T-helper 2 cell treated with Interferon-gamma antibody and Interleukin-4, amounts not matched to agents 5 μg/mL and 100 μg/mL, for 36 hours (primary cell): ENCODE measurements at regions not wholly inside any gene's neighbourhood (a gene's known extent, or its start where the extent isn't known, plus 50 kb on each side); places are given as distances from the start of the nearest gene placed in this dataset.

Experiments used
- DNase-seq: peaks from one replicate; pipeline ENCODE4 v3.0.0; 2021; ENCODE audit warnings: low spot score
- H3K27ac Mint-ChIP-seq: one replicate; pipeline ENCODE4 v1.8.0; 2021; ENCODE audit warnings: mild to moderate bottlenecking, mixed read lengths
- H3K27me3 Mint-ChIP-seq: one replicate; pipeline ENCODE4 v1.8.0; 2021; ENCODE audit warnings: low read depth, mixed read lengths
- H3K36me3 Mint-ChIP-seq: one replicate; pipeline ENCODE4 v1.8.0; 2021; ENCODE audit warnings: low read depth, mixed read lengths
- H3K4me1 Mint-ChIP-seq: one replicate; pipeline ENCODE4 v1.8.0; 2021; ENCODE audit warnings: low read depth, mixed read lengths
- H3K4me3 Mint-ChIP-seq: one replicate; pipeline ENCODE4 v1.8.0; 2022; ENCODE audit warnings: mild to moderate bottlenecking, moderate library complexity, mixed read lengths
- H3K9me3 Mint-ChIP-seq: one replicate; pipeline ENCODE4 v1.8.0; 2021; ENCODE audit warnings: mixed read lengths

DNA sequence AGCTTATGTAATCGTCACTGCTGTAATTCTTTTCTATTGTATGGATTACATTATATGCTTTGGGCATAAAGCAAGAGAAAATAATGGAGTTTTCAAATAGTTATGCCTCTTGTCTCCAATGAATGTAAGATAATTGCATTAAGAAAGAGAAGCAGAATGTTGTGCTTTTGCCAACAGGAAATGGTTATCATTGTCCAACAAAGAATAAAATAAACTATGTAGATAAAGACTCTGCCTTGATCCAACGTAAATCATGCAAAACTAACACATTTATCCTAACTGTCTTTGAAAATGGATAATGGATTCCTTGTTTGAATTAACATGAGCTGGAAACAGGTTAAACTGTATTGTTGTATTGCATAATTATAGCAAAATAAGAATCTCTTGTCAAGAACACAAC is 1709.0 kb downstream of the PCDH7 start:
- H3K36me3 Mint-ChIP-seq = no peaks in the 10 kb centered on the region
- H3K4me3 Mint-ChIP-seq = no peak overlapping the region
- DNase-seq = no peak
- no peak overlapping the region for H3K27ac Mint-ChIP-seq
- no peaks in the 10 kb centered on the region for H3K4me1 Mint-ChIP-seq
- no peaks in the 10 kb centered on the region for H3K27me3 Mint-ChIP-seq
- peaks cover 50% of the 10 kb centered on the region for H3K9me3 Mint-ChIP-seq

DNA sequence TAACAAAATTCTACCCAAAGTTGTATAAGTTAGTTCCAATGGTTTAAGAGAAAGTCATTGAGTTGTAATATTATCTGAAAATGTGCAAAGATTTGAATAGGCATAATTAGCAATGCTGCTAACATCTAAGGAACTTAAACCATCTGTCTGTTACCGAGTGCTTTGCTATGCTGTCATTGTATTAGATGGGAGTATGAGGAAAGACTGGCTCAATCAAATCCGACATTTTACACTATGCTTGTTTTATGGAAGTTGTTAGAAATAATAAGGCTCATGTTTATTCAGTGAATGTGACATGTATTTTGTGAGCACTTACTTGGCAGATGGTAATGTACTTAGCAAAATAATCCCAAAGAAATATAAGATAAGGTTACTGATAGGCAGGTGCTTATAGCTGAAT is 1715.1 kb downstream of the PCDH7 start:
- H3K4me3 Mint-ChIP-seq = no peak overlapping the region
- H3K36me3 Mint-ChIP-seq = no peaks in the 10 kb centered on the region
- H3K27me3 Mint-ChIP-seq = no peaks in the 10 kb centered on the region
- DNase-seq = no peak
- no peak overlapping the region for H3K27ac Mint-ChIP-seq
- no peaks in the 10 kb centered on the region for H3K4me1 Mint-ChIP-seq
- peaks cover 50% of the 10 kb centered on the region for H3K9me3 Mint-ChIP-seq

DNA sequence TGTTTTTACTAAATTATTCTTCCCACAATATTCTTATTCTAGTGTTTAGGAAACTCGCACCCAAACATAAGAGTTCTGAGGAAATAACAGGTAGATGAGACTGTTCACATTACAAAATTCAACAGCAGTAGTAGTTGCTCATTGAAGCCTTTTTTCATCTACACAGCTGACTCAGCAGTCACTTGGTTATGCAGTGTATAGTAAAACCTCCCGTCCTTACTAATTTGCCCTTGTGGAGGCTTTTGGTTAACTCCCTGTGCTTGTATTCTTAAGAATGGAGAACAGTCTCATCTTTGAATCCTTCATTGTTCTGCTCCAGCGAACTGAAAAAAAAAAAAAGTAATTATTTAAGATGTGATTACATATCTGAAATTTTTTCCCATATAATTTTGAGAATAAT is 1716.6 kb downstream of the PCDH7 start:
- no peaks in the 10 kb centered on the region for H3K27me3 Mint-ChIP-seq
- H3K27ac Mint-ChIP-seq = no peak overlapping the region
- H3K9me3 Mint-ChIP-seq = peaks cover 51% of the 10 kb centered on the region
- no peak overlapping the region for H3K4me3 Mint-ChIP-seq
- H3K36me3 Mint-ChIP-seq = no peaks in the 10 kb centered on the region
- no peak for DNase-seq
- no peaks in the 10 kb centered on the region for H3K4me1 Mint-ChIP-seq

DNA sequence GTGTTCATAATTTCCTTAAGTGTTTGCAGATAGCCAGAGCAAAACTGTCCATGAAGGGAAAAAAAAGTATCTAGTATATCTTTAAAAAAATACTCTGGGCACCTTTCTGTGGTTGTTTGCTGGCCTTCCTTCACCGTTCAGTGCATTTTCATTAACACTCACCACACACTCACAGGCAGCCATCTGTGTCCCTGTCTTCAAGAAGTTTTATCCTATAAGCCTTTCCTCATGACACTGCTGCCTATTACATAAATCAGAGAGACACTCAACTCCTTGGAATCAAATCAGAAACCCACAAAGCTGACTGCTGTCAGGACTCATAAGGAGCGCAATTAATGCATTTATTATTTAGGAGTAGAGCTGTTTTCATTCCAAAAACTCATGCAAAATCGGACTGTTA is 1720.2 kb downstream of the PCDH7 start:
- Mint-ChIP-seq H3K4me3 (no peak overlapping the region), H3K27me3 (no peaks in the 10 kb centered on the region), H3K36me3 (no peaks in the 10 kb centered on the region), H3K4me1 (no peaks in the 10 kb centered on the region), H3K9me3 (peaks cover 27% of the 10 kb centered on the region), H3K27ac (no peak overlapping the region)
- DNase-seq = no peak

DNA sequence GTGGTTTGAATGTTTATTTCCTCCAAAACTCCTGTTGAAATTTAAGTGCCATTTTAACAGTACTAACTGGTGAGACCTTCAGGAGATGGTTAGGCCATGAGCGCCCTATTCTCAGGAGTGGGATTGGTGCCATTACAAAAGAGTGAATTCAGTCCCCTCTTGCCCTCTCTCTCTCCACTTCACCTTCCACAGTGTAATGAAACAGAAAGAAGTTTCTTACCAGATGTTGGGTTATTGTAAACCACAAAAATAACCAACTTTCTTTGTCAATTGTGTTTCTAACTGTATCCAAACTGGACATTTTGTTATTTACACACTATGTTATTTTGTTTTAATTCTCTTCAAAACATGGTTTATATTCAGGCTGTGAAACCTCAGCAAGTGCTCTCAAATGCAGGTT is 1734.3 kb downstream of the PCDH7 start:
- Mint-ChIP-seq H3K27me3 (no peaks in the 10 kb centered on the region), H3K36me3 (no peaks in the 10 kb centered on the region), H3K4me3 (no peak overlapping the region), H3K9me3 (peaks cover 21% of the 10 kb centered on the region), H3K4me1 (no peaks in the 10 kb centered on the region), H3K27ac (no peak overlapping the region)
- no peak for DNase-seq

DNA sequence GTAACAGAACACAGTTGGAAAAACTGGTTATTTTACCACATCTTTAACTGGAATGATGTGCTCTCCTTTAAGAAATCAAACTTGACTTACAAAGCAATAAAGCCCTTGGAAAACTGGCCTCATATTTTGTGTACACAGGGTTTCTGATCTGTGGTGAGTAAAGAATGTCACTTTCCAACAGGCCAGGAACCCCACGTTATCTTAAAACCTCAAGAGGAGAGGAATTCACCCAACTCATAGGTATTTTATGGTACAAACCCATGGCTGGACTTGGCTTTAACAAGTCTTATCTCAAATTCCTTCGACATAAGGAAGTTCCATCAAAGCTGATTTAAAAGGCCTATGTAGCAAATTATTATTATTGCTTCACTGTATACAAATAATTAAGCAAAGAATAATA is 1735.1 kb downstream of the PCDH7 start:
- DNase-seq = no peak
- H3K4me1 Mint-ChIP-seq = no peaks in the 10 kb centered on the region
- no peaks in the 10 kb centered on the region for H3K36me3 Mint-ChIP-seq
- H3K4me3 Mint-ChIP-seq = no peak overlapping the region
- no peaks in the 10 kb centered on the region for H3K27me3 Mint-ChIP-seq
- peaks cover 16% of the 10 kb centered on the region for H3K9me3 Mint-ChIP-seq
- H3K27ac Mint-ChIP-seq = no peak overlapping the region

DNA sequence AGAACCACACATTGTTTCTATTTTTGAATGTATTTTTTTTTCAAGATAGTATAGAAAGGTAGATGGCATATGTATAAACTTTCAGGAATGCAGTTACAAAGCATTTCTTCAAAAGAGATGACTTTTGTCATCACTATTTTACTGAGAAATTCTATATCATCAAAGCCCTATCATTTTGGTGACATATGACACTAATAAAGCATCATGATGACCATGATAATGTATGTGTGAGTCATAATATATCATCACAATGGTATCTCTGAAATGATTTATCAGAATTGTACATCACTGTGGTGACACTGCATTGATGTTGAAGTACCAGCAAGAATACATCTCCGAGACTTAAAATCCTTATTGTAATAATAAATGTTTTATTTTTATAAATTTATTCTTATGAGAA is 1740.8 kb downstream of the PCDH7 start:
- no peak for DNase-seq
- Mint-ChIP-seq H3K36me3 (no peaks in the 10 kb centered on the region), H3K27me3 (no peaks in the 10 kb centered on the region), H3K4me1 (no peaks in the 10 kb centered on the region), H3K27ac (no peak overlapping the region), H3K9me3 (peaks cover 18% of the 10 kb centered on the region), H3K4me3 (no peak overlapping the region)

DNA sequence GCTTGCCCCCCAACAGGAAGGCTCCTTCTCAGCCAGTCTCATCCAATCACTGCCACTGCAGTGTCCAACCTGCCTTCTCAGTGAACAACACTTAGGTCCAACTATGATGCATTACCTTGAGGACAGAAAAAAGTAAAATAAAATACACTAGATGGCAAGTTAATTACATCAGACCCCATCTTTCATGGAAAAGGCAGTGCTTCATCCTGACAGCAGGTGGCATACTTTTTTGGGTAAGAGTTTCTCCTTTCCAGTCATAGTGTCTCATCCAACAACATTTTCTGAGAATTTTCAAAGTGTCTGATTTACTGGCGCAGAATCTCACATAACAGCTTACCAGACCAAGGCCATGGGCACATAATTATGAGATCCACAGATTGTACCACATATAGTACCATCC is 1742.8 kb downstream of the PCDH7 start:
- H3K4me3 Mint-ChIP-seq = no peak overlapping the region

DNA sequence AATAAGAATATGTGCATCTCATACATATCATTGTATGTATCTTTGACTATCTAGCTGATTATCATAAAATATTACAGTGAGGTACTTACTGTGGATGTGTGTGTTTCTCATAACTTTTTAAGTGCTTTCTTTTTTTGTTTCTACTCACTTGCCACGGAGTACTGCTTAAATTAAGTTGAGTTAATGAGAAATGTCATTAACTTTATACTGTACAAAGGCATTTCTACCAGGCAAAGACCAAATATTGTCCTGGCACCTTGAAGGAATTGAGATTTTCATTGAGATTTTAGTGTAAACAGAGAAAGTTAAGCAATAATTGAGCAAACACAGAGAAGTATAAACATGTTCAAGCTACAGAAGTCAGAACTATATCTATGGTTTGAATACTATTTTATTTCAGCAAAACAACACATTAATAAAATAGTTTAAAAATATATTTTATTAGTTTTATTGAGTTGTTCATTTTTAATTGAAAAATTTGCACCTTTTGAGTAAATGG is 1750.0 kb downstream of the PCDH7 start:
- Mint-ChIP-seq H3K27me3 (no peaks in the 10 kb centered on the region), H3K36me3 (no peaks in the 10 kb centered on the region), H3K9me3 (peaks cover 26% of the 10 kb centered on the region), H3K4me3 (no peak overlapping the region), H3K27ac (no peak overlapping the region), H3K4me1 (no peaks in the 10 kb centered on the region)
- no peak for DNase-seq

More for the DNA sequence above, 1742.8 kb downstream of the PCDH7 start:
- H3K4me1 Mint-ChIP-seq = no peaks in the 10 kb centered on the region
- DNase-seq = no peak
- no peaks in the 10 kb centered on the region for H3K27me3 Mint-ChIP-seq
- H3K36me3 Mint-ChIP-seq = no peaks in the 10 kb centered on the region
- peaks cover 18% of the 10 kb centered on the region for H3K9me3 Mint-ChIP-seq
- no peak overlapping the region for H3K27ac Mint-ChIP-seq

DNA sequence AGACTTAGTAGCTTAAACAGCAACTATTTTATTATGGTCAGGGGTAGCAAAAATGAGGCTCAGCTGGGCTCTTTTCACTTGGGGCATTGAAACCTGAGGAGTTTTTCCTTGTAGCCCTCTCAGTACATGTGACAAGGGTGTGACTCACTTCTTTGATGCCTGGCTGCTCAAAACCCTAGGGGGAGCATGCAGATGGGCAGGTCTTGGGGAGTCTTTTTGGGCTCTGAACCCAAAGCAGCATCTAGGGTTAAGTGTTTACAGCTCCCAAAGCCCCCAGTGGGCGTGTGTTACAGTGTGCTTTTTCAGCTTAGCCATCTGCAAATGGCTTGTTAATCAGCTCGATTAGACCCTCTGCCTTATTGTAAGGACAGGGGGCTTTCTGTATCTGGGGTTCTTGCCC is 1752.7 kb downstream of the PCDH7 start:
- H3K9me3 Mint-ChIP-seq = peaks cover 31% of the 10 kb centered on the region
- H3K36me3 Mint-ChIP-seq = no peaks in the 10 kb centered on the region
- no peaks in the 10 kb centered on the region for H3K4me1 Mint-ChIP-seq
- no peaks in the 10 kb centered on the region for H3K27me3 Mint-ChIP-seq
- H3K27ac Mint-ChIP-seq = no peak overlapping the region
- no peak overlapping the region for H3K4me3 Mint-ChIP-seq
- no peak for DNase-seq

DNA sequence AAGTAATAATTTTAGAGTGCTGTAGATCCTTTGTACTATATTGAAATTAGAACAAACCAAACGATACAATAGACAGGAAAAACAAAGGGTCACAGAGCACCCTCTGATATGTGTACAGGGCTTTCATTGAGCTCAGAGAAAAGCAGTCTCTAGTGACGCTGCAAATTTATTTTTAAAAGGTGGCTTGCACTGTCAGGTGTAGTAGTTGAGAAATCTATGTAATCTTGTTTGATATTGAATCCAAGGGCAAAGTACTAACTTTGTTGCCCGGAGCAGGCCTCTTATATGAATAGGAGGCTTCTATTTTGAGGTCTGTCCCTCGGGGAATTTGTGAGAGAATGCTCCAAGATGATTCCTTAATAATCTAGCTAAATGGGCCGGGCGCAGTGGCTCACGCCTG is 1755.5 kb downstream of the PCDH7 start:
- H3K9me3 Mint-ChIP-seq = peaks cover 42% of the 10 kb centered on the region
- no peaks in the 10 kb centered on the region for H3K27me3 Mint-ChIP-seq
- no peak overlapping the region for H3K27ac Mint-ChIP-seq
- H3K4me1 Mint-ChIP-seq = no peaks in the 10 kb centered on the region
- no peak overlapping the region for H3K4me3 Mint-ChIP-seq
- no peaks in the 10 kb centered on the region for H3K36me3 Mint-ChIP-seq
- DNase-seq = no peak

DNA sequence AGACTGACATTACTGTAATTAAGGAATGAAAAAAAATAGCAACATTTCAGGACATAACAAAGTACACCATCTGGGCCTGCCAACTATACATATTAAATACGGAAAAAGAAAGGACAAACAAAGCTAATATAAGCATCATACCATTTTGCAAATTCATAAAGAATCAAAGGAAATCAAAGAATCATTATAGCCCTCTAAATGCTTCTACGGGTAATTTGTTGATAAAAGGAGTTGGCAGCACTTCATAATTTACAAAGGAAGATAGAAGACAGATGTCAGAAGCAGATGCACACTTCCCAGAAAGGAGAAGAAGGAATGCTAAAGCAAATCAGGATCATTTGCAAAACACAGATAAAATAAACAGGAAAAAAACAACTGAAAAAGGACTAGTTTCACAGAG is 1757.3 kb downstream of the PCDH7 start:
- Mint-ChIP-seq H3K27me3 (no peaks in the 10 kb centered on the region), H3K27ac (no peak overlapping the region), H3K9me3 (peaks cover 37% of the 10 kb centered on the region), H3K4me3 (no peak overlapping the region), H3K36me3 (no peaks in the 10 kb centered on the region), H3K4me1 (no peaks in the 10 kb centered on the region)
- DNase-seq = no peak

DNA sequence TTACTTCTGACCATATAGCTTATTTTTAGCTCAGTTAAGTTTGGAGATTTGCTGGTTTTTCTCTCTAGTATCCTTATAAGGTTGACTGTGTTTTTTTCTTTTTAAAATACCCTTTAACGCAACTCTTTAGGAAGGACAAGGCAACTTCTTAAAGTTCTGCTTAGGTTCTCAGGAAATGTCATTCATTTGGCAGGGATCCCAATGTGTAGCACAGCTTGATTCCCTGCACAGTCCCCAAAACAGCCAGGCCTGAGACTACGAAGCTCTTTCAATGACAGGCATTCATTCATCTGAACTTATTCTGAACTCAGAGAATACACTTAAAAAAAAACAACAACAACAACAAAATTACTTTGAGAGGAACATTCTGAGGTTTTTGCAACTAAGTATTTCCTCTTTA is 1765.8 kb downstream of the PCDH7 start:
- no peaks in the 10 kb centered on the region for H3K36me3 Mint-ChIP-seq

DNA sequence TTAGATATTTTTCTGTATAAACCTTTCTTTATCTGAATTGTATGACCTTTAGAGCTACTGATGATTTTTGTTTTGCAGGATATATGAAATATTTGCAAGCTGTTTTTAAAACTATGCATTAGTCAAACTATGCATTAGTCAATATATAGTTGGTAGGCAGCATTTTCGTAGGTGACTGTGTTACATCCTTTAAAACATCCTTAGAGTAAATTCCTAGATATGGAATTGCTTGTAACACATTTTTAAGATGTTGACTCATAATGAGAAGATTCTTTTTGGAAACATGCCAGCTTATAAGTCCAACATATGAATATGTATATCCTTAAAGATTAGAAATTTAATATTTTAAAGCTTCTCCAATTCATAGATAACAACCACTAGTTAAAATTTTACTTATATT is 1768.5 kb downstream of the PCDH7 start:
- H3K9me3 Mint-ChIP-seq = peaks cover 28% of the 10 kb centered on the region
- no peak overlapping the region for H3K27ac Mint-ChIP-seq
- no peaks in the 10 kb centered on the region for H3K36me3 Mint-ChIP-seq
- DNase-seq = no peak
- no peaks in the 10 kb centered on the region for H3K27me3 Mint-ChIP-seq
- H3K4me3 Mint-ChIP-seq = no peak overlapping the region
- H3K4me1 Mint-ChIP-seq = no peaks in the 10 kb centered on the region

More for the DNA sequence above, 1765.8 kb downstream of the PCDH7 start:
- no peak for DNase-seq
- H3K27me3 Mint-ChIP-seq = no peaks in the 10 kb centered on the region
- no peaks in the 10 kb centered on the region for H3K4me1 Mint-ChIP-seq
- H3K27ac Mint-ChIP-seq = no peak overlapping the region
- no peak overlapping the region for H3K4me3 Mint-ChIP-seq
- H3K9me3 Mint-ChIP-seq = peaks cover 25% of the 10 kb centered on the region

DNA sequence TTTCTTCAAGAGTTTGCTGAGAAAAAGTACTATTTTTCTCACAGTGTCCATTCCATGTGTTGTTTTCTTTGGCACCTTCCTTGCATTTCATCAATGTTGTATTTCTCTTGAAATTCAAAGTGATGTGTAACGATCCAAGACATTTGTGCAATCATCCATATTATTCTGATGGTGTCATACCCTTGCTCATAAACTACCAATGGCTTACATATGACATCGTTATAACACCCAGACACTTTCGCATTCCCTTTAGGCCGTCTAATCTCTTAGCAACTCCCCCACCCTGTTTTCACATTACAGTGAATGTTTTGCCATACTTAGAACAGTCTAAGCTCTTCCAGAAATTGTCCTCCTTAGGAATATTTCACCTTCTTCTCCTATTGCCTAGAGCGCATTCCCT is 1779.0 kb downstream of the PCDH7 start:
- no peaks in the 10 kb centered on the region for H3K27me3 Mint-ChIP-seq
- no peak for DNase-seq
- no peaks in the 10 kb centered on the region for H3K4me1 Mint-ChIP-seq
- peaks cover 22% of the 10 kb centered on the region for H3K9me3 Mint-ChIP-seq
- H3K27ac Mint-ChIP-seq = no peak overlapping the region
- H3K36me3 Mint-ChIP-seq = no peaks in the 10 kb centered on the region
- no peak overlapping the region for H3K4me3 Mint-ChIP-seq
